Neural crest cell (in vitro differentiated cells): ENCODE measurements at regions not wholly inside any gene's neighbourhood (a gene's known extent, or its start where the extent isn't known, plus 50 kb on each side); places are given as distances from the start of the nearest gene placed in this dataset.
A peak's percentile ranks its signal among the peaks of the same experiment; 100 is the strongest.
"Not testable (repeated sequence)": the region's sequence is repeated elsewhere in the genome, so short reads cannot be mapped to it uniquely, and the experiment has no call there.

ENCODE experiments used
- DNase-seq: peaks from one replicate; pipeline ENCODE4 v3.0.0; 2021; ENCODE audit warnings: low read depth, mixed read lengths, low spot score
- H3K27ac Mint-ChIP-seq: one replicate; pipeline ENCODE4 v1.8.0; 2021; ENCODE audit warnings: mild to moderate bottlenecking, mixed read lengths; ENCODE audit not compliant: unreplicated experiment
- H3K27me3 Mint-ChIP-seq: 2 replicates; pipeline ENCODE4 v1.8.0; 2021; ENCODE audit warnings: low read depth, mild to moderate bottlenecking, mixed read lengths
- H3K36me3 Mint-ChIP-seq: 2 replicates; pipeline ENCODE4 v1.8.0; 2021; ENCODE audit warnings: low read depth, mild to moderate bottlenecking, mixed read lengths
- H3K4me1 Mint-ChIP-seq: 2 replicates; pipeline ENCODE4 v1.8.0; 2021; ENCODE audit warnings: mixed read lengths
- H3K4me3 Mint-ChIP-seq: one replicate; pipeline ENCODE4 v1.8.0; 2021; ENCODE audit warnings: mild to moderate bottlenecking, mixed read lengths
- H3K9me3 Mint-ChIP-seq: 2 replicates; pipeline ENCODE4 v1.8.0; 2021; ENCODE audit warnings: mixed read lengths
- CTCF ChIP-seq: fragments of 200-600 bp; sonication (generic); conservative IDR thresholded peaks from 2 replicates; pipeline ENCODE4 v1.5.0; 2021; ENCODE audit warnings: antibody characterized with exemption, mild to moderate bottlenecking

DNA sequence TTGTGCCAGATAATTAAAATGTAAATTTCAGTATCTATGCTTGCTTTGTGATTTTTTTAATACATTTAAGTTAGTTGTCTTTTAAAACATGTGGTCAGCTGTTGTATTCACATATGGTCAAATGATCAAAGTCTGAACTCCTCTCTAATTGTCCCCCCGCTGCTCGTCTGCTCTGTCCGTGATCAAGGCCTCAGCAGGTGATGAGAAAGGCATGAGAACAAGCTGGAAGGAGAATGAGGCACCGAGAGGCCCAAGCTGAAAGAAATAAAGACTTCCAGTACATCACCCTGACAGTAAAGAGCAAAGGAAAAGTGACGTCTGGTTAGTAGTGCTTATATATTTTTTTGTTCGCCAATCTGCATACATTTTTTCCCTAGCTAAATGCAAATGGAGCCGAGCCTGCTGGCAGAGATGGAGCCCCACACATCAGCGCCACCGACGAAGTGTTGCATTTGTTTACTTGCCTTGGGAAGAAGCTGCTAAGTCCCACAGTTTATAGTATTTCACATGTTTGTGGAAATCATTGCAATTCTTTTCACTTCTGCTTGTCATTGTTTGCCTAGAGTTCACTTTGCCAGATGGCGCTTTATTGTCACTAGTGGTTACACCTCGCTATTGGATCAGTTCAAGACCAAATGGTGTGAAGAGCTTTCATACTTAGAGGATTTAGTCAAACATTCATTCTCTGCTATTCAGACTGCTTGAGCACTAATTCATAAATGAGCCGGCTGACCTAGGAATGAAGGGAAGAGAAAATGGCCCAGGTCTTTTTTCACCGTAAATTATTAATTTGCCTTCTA, 181.5 kb downstream of the ZIC3 start:
- Mint-ChIP-seq H3K27ac (peak overlapping the region; percentile 67), H3K4me1 (peaks cover 30% of the 10 kb centered on the region), H3K9me3 (peaks cover 2% of the 10 kb centered on the region), H3K27me3 (peaks cover 11% of the 10 kb centered on the region), H3K4me3 (peak overlapping the region; percentile 5), H3K36me3 (no peaks in the 10 kb centered on the region)
- DNase-seq, result no peak
- TF ChIP-seq CTCF, result no peak

DNA sequence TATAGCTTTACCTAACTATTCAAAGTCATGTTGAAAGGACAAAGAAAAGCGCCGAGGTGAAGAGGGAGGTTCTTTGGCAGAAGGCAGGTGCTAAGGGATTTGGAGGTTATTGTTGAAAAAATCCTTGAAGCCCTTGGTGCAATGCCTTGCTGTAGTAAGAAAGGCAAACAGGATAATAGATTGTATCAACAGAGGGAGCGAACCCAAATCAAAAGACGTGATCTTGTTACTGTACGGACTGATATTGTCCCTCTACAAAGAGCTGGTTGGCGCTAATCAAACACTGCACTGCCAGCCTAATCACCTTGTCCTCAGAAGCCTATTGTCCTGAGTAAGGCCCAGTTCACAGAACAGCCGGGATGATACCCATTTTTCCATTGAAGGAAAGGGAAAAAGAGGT, 182.9 kb downstream of the ZIC3 start:
- H3K9me3 Mint-ChIP-seq, result no peaks in the 10 kb centered on the region
- H3K27me3 Mint-ChIP-seq, result peaks cover 11% of the 10 kb centered on the region
- DNase-seq, result no peak
- TF ChIP-seq CTCF, result no peak
- no peaks in the 10 kb centered on the region for H3K36me3 Mint-ChIP-seq
- H3K4me3 Mint-ChIP-seq, result no peak overlapping the region
- peaks cover 30% of the 10 kb centered on the region for H3K4me1 Mint-ChIP-seq
- H3K27ac Mint-ChIP-seq, result no peak overlapping the region

DNA sequence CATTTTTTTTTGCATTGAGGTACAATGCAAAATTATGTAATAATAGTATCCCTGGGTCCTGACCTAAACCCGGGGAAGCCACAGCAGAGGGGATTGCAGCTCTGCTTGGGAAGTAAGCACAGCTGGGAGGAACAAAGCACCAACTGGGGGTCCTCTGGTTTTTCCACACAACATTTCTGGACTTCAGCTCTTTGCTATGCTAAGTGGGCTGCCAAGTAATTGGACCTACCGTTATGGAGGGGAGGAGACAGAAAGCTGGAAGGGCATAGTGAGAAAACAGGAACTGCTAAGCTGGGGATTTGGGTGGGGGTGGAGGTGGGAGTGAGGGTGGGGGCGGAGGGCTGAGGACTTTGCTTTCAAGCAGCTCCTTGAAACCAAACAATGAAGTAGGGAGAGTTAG, 183.3 kb downstream of the ZIC3 start:
- peaks cover 30% of the 10 kb centered on the region for H3K4me1 Mint-ChIP-seq
- H3K4me3 Mint-ChIP-seq, result no peak overlapping the region
- no peak overlapping the region for H3K27ac Mint-ChIP-seq
- H3K9me3 Mint-ChIP-seq, result no peaks in the 10 kb centered on the region
- DNase-seq, result no peak
- no peak for TF ChIP-seq CTCF
- H3K27me3 Mint-ChIP-seq, result peaks cover 11% of the 10 kb centered on the region
- H3K36me3 Mint-ChIP-seq, result no peaks in the 10 kb centered on the region

- Mint-ChIP-seq H3K27me3 (no peaks in the 10 kb centered on the region), H3K4me3 (no peak overlapping the region), H3K4me1 (no peaks in the 10 kb centered on the region), H3K9me3 (peaks cover 4% of the 10 kb centered on the region), H3K27ac (no peak overlapping the region), H3K36me3 (peaks cover 3% of the 10 kb centered on the region)
- no peak for TF ChIP-seq CTCF
- DNase-seq, result no peak
Observed at GRCh38 chrX:137771537-137771936, 205.6 kb downstream of the ZIC3 start.

GRCh38 chrX:137792214-137792613, 226.3 kb downstream of the ZIC3 start:
- Mint-ChIP-seq H3K4me3 (no peak overlapping the region), H3K4me1 (no peaks in the 10 kb centered on the region), H3K27me3 (no peaks in the 10 kb centered on the region), H3K36me3 (peaks cover 4% of the 10 kb centered on the region), H3K9me3 (peaks cover 9% of the 10 kb centered on the region), H3K27ac (no peak overlapping the region)
- no peak for DNase-seq
- no peak for TF ChIP-seq CTCF

- H3K4me3 Mint-ChIP-seq, H3K27me3 Mint-ChIP-seq, H3K4me1 Mint-ChIP-seq, H3K36me3 Mint-ChIP-seq, H3K27ac Mint-ChIP-seq, DNase-seq: not testable (repeated sequence)
- peaks cover 24% of the 10 kb centered on the region for H3K9me3 Mint-ChIP-seq
Observed at GRCh38 chrX:137797926-137798325, 232.0 kb downstream of the ZIC3 start.
